SK-N-SH (cell line): ENCODE measurements at regions not wholly inside any gene's neighbourhood (a gene's known extent, or its start where the extent isn't known, plus 50 kb on each side); places are given as distances from the start of the nearest gene placed in this dataset.

ENCODE experiments used
- CTCF ChIA-PET: fragments of 300-600, 350-600 bp; formaldehyde crosslinking; extraction: SDS; loops from one replicate; lab custom pipeline; 2021; lab: Yijun Ruan, JAX
- POLR2A ChIA-PET: fragments of 350-600 bp; sonication (Branson Sonifier 250); formaldehyde crosslinking; extraction: SDS; loops from one replicate; lab custom pipeline; 2020; ENCODE audit warnings: antibody characterized with exemption, inconsistent platforms; lab: Yijun Ruan, JAX
- DNase-seq: peaks from one replicate; pipeline ENCODE4 v3.0.0; 2012
- H2AFZ ChIP-seq: fragments of 200-600 bp; sonication (generic); 2 replicates; pipeline ENCODE4 v1.8.1; 2016; ENCODE audit warnings: antibody characterized with exemption, mild to moderate bottlenecking, low read depth
- H3F3A ChIP-seq: fragments of 200-600 bp; sonication (generic); replicated peaks from 2 replicates; pipeline ENCODE3; 2016; ENCODE audit warnings: antibody characterized with exemption, mild to moderate bottlenecking; ENCODE audit not compliant: insufficient read depth
- H3K27ac ChIP-seq, 2 experiments: fragments of 200-500 bp in 1 of 2; fragments of 200-600 bp in 1 of 2; sonication (Bioruptor generic) in 1 of 2; sonication (generic), shearing (Covaris generic) in 1 of 2; 2 replicates each; pipeline versions ENCODE4 v1.5.1 to v1.6.1; 2014 to 2016; ENCODE audit warnings: low read depth in 2 of 2, inconsistent platforms in 1 of 2, low read length in 1 of 2, mild to moderate bottlenecking in 1 of 2, mixed read lengths in 1 of 2
- H3K27me3 ChIP-seq: fragments of 200-600 bp; sonication (generic), shearing (Covaris generic); 2 replicates; pipeline ENCODE4 v1.6.1; 2016; ENCODE audit warnings: mixed run types; ENCODE audit not compliant: insufficient read depth
- H3K36me3 ChIP-seq, 2 experiments: fragments of 200-500 bp in 1 of 2; fragments of 200-600 bp in 1 of 2; sonication (Bioruptor generic) in 1 of 2; sonication (generic) in 1 of 2; replicated peaks in 1 of 2; 2 replicates each; pipeline versions ENCODE3 to v1.5.1; 2014 to 2016; ENCODE audit warnings: low read length in 1 of 2, mild to moderate bottlenecking in 1 of 2; ENCODE audit not compliant: insufficient read depth in 2 of 2, control insufficient read depth in 1 of 2
- H3K4me1 ChIP-seq, 2 experiments: fragments of 200-500 bp in 1 of 2; fragments of 200-600 bp in 1 of 2; sonication (Bioruptor generic) in 1 of 2; sonication (generic), shearing (Covaris generic) in 1 of 2; 2 replicates each; pipeline versions ENCODE4 v1.5.1 to v1.6.1; 2014 to 2016; ENCODE audit warnings: low read depth in 1 of 2, low read length in 1 of 2, mixed run types in 1 of 2; ENCODE audit not compliant: insufficient read depth in 2 of 2, control insufficient read depth in 1 of 2
- H3K4me2 ChIP-seq: fragments of 200-600 bp; sonication (generic), shearing (Covaris generic); 2 replicates; pipeline ENCODE4 v1.6.1; 2017; ENCODE audit warnings: mixed run types
- H3K4me3 ChIP-seq, 2 experiments: fragments of 200-500 bp in 1 of 2; fragments of 200-600 bp in 1 of 2; sonication (Bioruptor generic) in 1 of 2; sonication (generic), shearing (Covaris generic) in 1 of 2; 2 replicates each; pipeline versions ENCODE4 v1.5.1 to v1.8.1; 2014 to 2016; ENCODE audit warnings: low read depth in 2 of 2, inconsistent platforms in 1 of 2, low read length in 1 of 2, mild to moderate bottlenecking in 1 of 2, mixed read lengths in 1 of 2, moderate library complexity in 1 of 2
- H3K79me2 ChIP-seq: fragments of 200-600 bp; sonication (generic); 2 replicates; pipeline ENCODE4 v1.8.1; 2017; ENCODE audit warnings: mild to moderate bottlenecking; ENCODE audit not compliant: insufficient read depth
- H3K9ac ChIP-seq: fragments of 200-600 bp; sonication (generic); 2 replicates; pipeline ENCODE4 v1.6.1; 2017; ENCODE audit warnings: mixed run types
- H3K9me2 ChIP-seq: fragments of 200-600 bp; sonication (generic); 2 replicates; pipeline ENCODE4 v1.6.1; 2017; ENCODE audit warnings: mixed run types
- H3K9me3 ChIP-seq: fragments of 200-600 bp; sonication (generic); 2 replicates; pipeline ENCODE4 v1.6.1; 2017; ENCODE audit warnings: mixed run types, mild to moderate bottlenecking, moderate library complexity
- H4K20me1 ChIP-seq: fragments of 200-600 bp; sonication (generic); 2 replicates; pipeline ENCODE4 v1.6.1; 2017; ENCODE audit warnings: mild to moderate bottlenecking, mixed run types; ENCODE audit not compliant: insufficient read depth
- CTCF ChIP-seq: fragments of 200-600 bp; sonication (generic); IDR thresholded peaks from 2 replicates; pipeline ENCODE4 v1.6.1; 2017; ENCODE audit warnings: antibody characterized with exemption, mild to moderate bottlenecking, moderate library complexity
- EP300 ChIP-seq, 2 experiments: IDR thresholded peaks; 2 replicates each; pipeline versions ENCODE4 v1.4.0 to v1.6.1; 2012; ENCODE audit warnings: borderline replicate concordance in 1 of 2, low read depth in 1 of 2, low read length in 1 of 2
- EZH2phosphoT487 ChIP-seq: fragments of 200-600 bp; sonication (generic); IDR thresholded peaks from 2 replicates; pipeline ENCODE4 v1.6.1; 2017; ENCODE audit warnings: low read depth, mixed run types, mild to moderate bottlenecking, antibody characterized with exemption, moderate library complexity, borderline replicate concordance
- FOXJ3 ChIP-seq: sonication (generic); formaldehyde crosslinking; IDR thresholded peaks from 2 replicates; pipeline ENCODE4 v1.5.1; 2020; ENCODE audit warnings: mild to moderate bottlenecking, missing genetic modification reagents
- FOXM1 ChIP-seq: IDR thresholded peaks from 2 replicates; pipeline ENCODE4 v1.4.0; 2012; ENCODE audit warnings: low read depth, mild to moderate bottlenecking
- GABPA ChIP-seq: IDR thresholded peaks from 2 replicates; pipeline ENCODE4 v1.4.0; 2012; ENCODE audit warnings: low read depth, mild to moderate bottlenecking
- GATA2 ChIP-seq: sonication (generic); formaldehyde crosslinking; IDR thresholded peaks from 2 replicates; pipeline ENCODE4 v1.5.0; 2020; ENCODE audit warnings: mild to moderate bottlenecking, missing genetic modification reagents
- JUND ChIP-seq: IDR thresholded peaks from 2 replicates; pipeline ENCODE4 v1.4.0; 2012
- MAX ChIP-seq: IDR thresholded peaks from 2 replicates; pipeline ENCODE4 v1.4.0; 2012; ENCODE audit warnings: low read depth
- MXI1 ChIP-seq: IDR thresholded peaks from 2 replicates; pipeline ENCODE4 v1.6.1; 2012; ENCODE audit warnings: mild to moderate bottlenecking, low read depth, low read length, improper control_type of control experiment
- NFIC ChIP-seq: IDR thresholded peaks from 2 replicates; pipeline ENCODE4 v1.4.0; 2012; ENCODE audit warnings: borderline replicate concordance
- RXRA ChIP-seq: IDR thresholded peaks from 2 replicates; pipeline ENCODE4 v1.4.0; 2012; ENCODE audit warnings: low read depth, mild to moderate bottlenecking, borderline replicate concordance
- SIN3A ChIP-seq: IDR thresholded peaks from 2 replicates; pipeline ENCODE4 v1.6.1; 2012; ENCODE audit warnings: low read depth, mild to moderate bottlenecking, low read length, moderate library complexity, borderline replicate concordance
- SMC3 ChIP-seq: IDR thresholded peaks from 2 replicates; pipeline ENCODE4 v1.6.1; 2012; ENCODE audit warnings: low read depth, low read length, improper control_type of control experiment
- TCF12 ChIP-seq: IDR thresholded peaks from 2 replicates; pipeline ENCODE4 v1.4.0; 2012
- TEAD4 ChIP-seq: IDR thresholded peaks from 2 replicates; pipeline ENCODE4 v1.4.0; 2012; ENCODE audit warnings: mild to moderate bottlenecking, borderline replicate concordance; ENCODE audit not compliant: insufficient read depth
- USF2 ChIP-seq: fragments of 150-350 bp; IDR thresholded peaks from 2 replicates; pipeline ENCODE4 v1.6.1; 2017; ENCODE audit warnings: antibody characterized with exemption, low read length, low read depth, borderline replicate concordance
- YY1 ChIP-seq: IDR thresholded peaks from 2 replicates; pipeline ENCODE4 v1.4.0; 2012; ENCODE audit warnings: low read depth, mild to moderate bottlenecking
- WGBS: methylation state at CpG from one replicate; pipeline ENCODE4 v1.1.6; 2017; ENCODE audit warnings: low lambda C conversion rate; 5-methylcytosine and 5-hydroxymethylcytosine counted together

- no peak for TF ChIP-seq GATA2
- TF ChIP-seq EP300 (IDR thresholded peaks at IDR 0.05; ENCODE audit: borderline replicate concordance in 1 of 2, low read depth in 1 of 2, low read length in 1 of 2) = no peak
- no peak for TF ChIP-seq GABPA
- TF ChIP-seq SMC3 = no peak
- TF ChIP-seq SIN3A = no peak
- TF ChIP-seq FOXJ3 (CRISPR knock-in tag) = no peak
- no peak for TF ChIP-seq MAX
- TF ChIP-seq MXI1 = no peak
- TF ChIP-seq TEAD4 = no peak
- no peak for TF ChIP-seq RXRA
- TF ChIP-seq JUND = no peak
- TF ChIP-seq EZH2phosphoT487 = no peak
- TF ChIP-seq NFIC = no peak
- TF ChIP-seq YY1 = no peak
- TF ChIP-seq TCF12 = no peak
- no peak for TF ChIP-seq CTCF
- no peak for TF ChIP-seq USF2
- TF ChIP-seq FOXM1 = no peak
- TF ChIP-seq, all 33 proteins: peak for 0
These were observed 115.9 kb upstream of the DAPK1 start for GRCh38 chr9:87381746-87382145.

More at GRCh38 chr9:87381746-87382145, 115.9 kb upstream of the DAPK1 start:
- Histone ChIP-seq H3K4me1 (no peaks in the 10 kb centered on the region; a peak in 1 of 4 replicates), H3F3A (no peaks in the 10 kb centered on the region), H3K4me2 (no peak overlapping the region), H3K79me2 (no peaks in the 10 kb centered on the region), H3K9me2 (no peaks in the 10 kb centered on the region), H4K20me1 (no peaks in the 10 kb centered on the region), H3K27ac (no peak overlapping the region), H3K4me3 (no peak overlapping the region), H3K27me3 (no peaks in the 10 kb centered on the region), H3K9me3 (no peaks in the 10 kb centered on the region), H3K36me3 (no peaks in the 10 kb centered on the region), H2AFZ (no peak overlapping the region), H3K9ac (no peak overlapping the region)
- POLR2A ChIA-PET = no interaction called here
- DNase-seq = no peak
- CTCF ChIA-PET = no interaction called here
- WGBS = 33% methylated on average over 4 of the region's 4 CpGs
